ENCODE measurements at regions not wholly inside any gene's neighbourhood (a gene's known extent, or its start where the extent isn't known, plus 50 kb on each side); places are given as distances from the start of the nearest gene placed in this dataset.

DNA sequence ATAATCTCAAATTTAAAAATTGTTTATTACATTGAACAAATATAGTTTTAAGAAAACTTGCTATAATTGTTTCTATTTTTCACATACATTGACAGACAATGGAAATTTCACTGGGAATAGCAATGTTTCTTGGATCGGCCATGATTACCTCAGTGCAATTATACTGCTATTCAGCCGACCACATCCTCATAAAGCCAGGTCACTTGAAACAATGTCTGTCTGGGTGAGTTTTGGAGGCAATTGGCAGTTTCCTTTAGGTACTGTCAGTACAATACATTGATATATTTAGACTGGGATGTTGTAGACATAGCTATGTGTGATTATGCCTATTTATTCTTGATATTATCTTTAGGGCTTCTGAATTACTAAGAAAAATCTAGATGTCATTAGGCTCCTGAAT, 89.5 kb upstream of the VEGFC start:
- DNase-seq (ENCODE audit: extremely low spot score): no peak
- POLR2A ChIA-PET: no interaction called here
- CTCF ChIA-PET: interaction anchor here (1.3 kb wide), 1 partner anchor 504 kb away, joined by 4 read pairs; no protein-coding TSS in a partner anchor
- no peak for TF ChIP-seq CTCF (IDR thresholded peaks at IDR 0.05; ENCODE audit: control extremely low read depth, extremely low read depth, low read depth, missing control alignments)

GRCh38 chr4:176883108-176883550, 90.4 kb upstream of the VEGFC start:
- CTCF ChIA-PET: no interaction called here
- no peak for TF ChIP-seq CTCF (IDR thresholded peaks at IDR 0.05; ENCODE audit: control extremely low read depth, extremely low read depth, low read depth, missing control alignments)
- no peak for DNase-seq (ENCODE audit: extremely low spot score)
- POLR2A ChIA-PET: no interaction called here

DNA sequence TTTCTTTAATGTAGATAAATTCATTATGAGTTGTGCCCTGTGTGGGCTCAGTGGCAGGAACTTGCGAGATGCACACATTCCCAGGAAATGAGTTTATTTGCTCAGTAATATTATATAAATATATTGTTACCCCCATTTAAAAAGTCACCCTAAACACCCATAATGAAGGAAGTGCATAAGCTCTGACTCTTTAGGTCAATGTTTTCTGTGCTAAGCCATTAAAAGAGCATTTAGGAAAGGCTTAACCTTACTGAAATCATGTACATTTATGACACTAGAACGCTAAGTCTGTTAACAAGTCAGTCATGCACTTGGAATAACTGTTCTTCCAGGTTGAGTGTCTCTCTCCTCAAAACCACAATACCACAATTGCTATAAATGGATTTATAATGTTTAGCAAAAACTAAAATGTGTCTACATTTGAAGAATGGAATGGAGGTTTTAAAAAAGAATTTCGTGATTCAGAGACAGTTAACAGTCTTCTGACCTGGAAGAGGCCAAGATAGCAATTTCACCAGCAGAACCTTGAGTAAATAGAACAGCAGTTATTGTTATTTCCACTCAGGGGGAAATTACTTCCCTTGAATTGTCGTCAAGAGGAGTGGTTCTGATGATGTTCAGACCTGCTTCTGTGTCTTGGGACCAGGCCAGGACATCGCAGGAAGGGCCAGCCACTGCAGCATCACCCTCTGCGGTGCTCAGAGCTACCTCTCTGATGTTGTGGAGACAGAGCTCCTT, 91.1 kb upstream of the VEGFC start:
- no peak for DNase-seq (ENCODE audit: extremely low spot score)
- ChIA-PET CTCF (no interaction called here), POLR2A (no interaction called here)
- TF ChIP-seq CTCF (IDR thresholded peaks at IDR 0.05; ENCODE audit: control extremely low read depth, extremely low read depth, low read depth, missing control alignments): no peak

DNA sequence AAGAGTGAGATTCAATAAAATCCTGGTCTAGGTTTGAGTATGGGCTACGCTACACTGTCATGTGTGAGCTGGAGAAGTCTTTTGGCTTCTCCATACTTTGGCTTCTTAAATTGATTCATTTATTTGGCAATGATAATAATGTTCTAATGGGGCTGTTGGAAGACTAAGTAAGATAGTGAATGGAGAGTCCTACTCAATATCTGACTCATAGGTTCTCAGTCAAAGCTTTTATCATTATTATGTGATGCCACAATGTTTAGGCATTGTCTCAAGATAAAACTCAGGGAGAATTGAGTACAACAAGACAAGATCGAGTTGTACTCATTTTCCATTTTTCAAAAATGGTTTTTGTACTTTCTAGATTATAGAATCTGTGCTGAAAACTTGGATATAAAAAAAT, 92.5 kb upstream of the VEGFC start:
- TF ChIP-seq CTCF (IDR thresholded peaks at IDR 0.05; ENCODE audit: control extremely low read depth, extremely low read depth, low read depth, missing control alignments): no peak
- no peak for DNase-seq (ENCODE audit: extremely low spot score)
- ChIA-PET POLR2A (no interaction called here), CTCF (interaction anchor here (0.7 kb wide), 1 partner anchor 46 kb away, joined by 3 read pairs; no protein-coding TSS in a partner anchor)

GRCh38 chr4:176886135-176886534, 93.4 kb upstream of the VEGFC start:
- no peak for DNase-seq (ENCODE audit: extremely low spot score)
- ChIA-PET POLR2A (no interaction called here), CTCF (no interaction called here)
- TF ChIP-seq CTCF (IDR thresholded peaks at IDR 0.05; ENCODE audit: control extremely low read depth, extremely low read depth, low read depth, missing control alignments): no peak

GRCh38 chr4:176889776-176890175, 97.1 kb upstream of the VEGFC start:
- no peak for DNase-seq (ENCODE audit: extremely low spot score)
- CTCF ChIA-PET: no interaction called here
- POLR2A ChIA-PET: no interaction called here
- TF ChIP-seq CTCF (IDR thresholded peaks at IDR 0.05; ENCODE audit: control extremely low read depth, extremely low read depth, low read depth, missing control alignments): no peak
